ENCODE measurements at regions not wholly inside any gene's neighbourhood (a gene's known extent, or its start where the extent isn't known, plus 50 kb on each side); places are given as distances from the start of the nearest gene placed in this dataset.
"Not testable (repeated sequence)": the region's sequence is repeated elsewhere in the genome, so short reads cannot be mapped to it uniquely, and the experiment has no call there.

- H3K27ac ChIP-seq (ENCODE audit: low read depth in 1 of 2, low read length in 2 of 2): no peak overlapping the region
- TF ChIP-seq, protein P1, sequence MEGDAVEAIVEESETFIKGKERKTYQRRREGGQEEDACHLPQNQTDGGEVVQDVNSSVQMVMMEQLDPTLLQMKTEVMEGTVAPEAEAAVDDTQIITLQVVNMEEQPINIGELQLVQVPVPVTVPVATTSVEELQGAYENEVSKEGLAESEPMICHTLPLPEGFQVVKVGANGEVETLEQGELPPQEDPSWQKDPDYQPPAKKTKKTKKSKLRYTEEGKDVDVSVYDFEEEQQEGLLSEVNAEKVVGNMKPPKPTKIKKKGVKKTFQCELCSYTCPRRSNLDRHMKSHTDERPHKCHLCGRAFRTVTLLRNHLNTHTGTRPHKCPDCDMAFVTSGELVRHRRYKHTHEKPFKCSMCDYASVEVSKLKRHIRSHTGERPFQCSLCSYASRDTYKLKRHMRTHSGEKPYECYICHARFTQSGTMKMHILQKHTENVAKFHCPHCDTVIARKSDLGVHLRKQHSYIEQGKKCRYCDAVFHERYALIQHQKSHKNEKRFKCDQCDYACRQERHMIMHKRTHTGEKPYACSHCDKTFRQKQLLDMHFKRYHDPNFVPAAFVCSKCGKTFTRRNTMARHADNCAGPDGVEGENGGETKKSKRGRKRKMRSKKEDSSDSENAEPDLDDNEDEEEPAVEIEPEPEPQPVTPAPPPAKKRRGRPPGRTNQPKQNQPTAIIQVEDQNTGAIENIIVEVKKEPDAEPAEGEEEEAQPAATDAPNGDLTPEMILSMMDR (IDR thresholded peaks at IDR 0.05): no peak
- H4K20me1 ChIP-seq (ENCODE audit: insufficient read depth, low read length): no peaks in the 10 kb centered on the region
- H3K4me1 ChIP-seq (ENCODE audit: control insufficient read depth in 1 of 2, insufficient read depth in 2 of 2, low read length in 2 of 2): no peaks in the 10 kb centered on the region
- H3K9me3 ChIP-seq (replicated peaks in 1 of 2; ENCODE audit: control insufficient read depth in 1 of 2, insufficient read depth in 1 of 2, low read length in 2 of 2): peaks cover 0 to 10% of the 10 kb centered on the region in 2 donors
- Mint-ChIP-seq H3K27me3 (ENCODE audit: low read depth in 3 of 3) (peaks cover 0 to 3% (median 0%) of the 10 kb centered on the region in 3 donors), H3K4me1 (no peaks in the 10 kb centered on the region), H3K27ac (no peak overlapping the region), H3K4me3 (no peak overlapping the region), H3K9me3 (peaks cover 3 to 14% (median 9%) of the 10 kb centered on the region in 7 donors), H3K36me3 (no peaks in the 10 kb centered on the region)
- H3K79me2 ChIP-seq (ENCODE audit: insufficient read depth, low read length): no peaks in the 10 kb centered on the region
- WGBS (ENCODE audit: insufficient coverage): no CpG with 5 or more reads among the region's 3 CpGs
- no peak overlapping the region for H3K4me2 ChIP-seq (replicated peaks; ENCODE audit: extremely low read depth, low read length, poor library complexity, severe bottlenecking)
- intact Hi-C loops (cut with micrococcal nuclease): no loop called here
- no peaks in the 10 kb centered on the region for H3K27me3 ChIP-seq (ENCODE audit: control insufficient read depth in 2 of 2, insufficient read depth in 2 of 2, low read length in 2 of 2)
- no peak overlapping the region for H3K9ac ChIP-seq (ENCODE audit: insufficient read depth, low read length, poor library complexity, severe bottlenecking)
- no peak overlapping the region for H2AFZ ChIP-seq (ENCODE audit: insufficient read depth, low read depth, low read length, poor library complexity, severe bottlenecking)
- H3K36me3 ChIP-seq (replicated peaks in 1 of 2; ENCODE audit: control insufficient read depth in 1 of 2, insufficient read depth in 2 of 2, low read length in 2 of 2): no peaks in the 10 kb centered on the region
- no peak for DNase-seq
- H3K4me3 ChIP-seq (replicated peaks in 1 of 3; ENCODE audit: low read depth in 2 of 3, low read length in 3 of 3): no peak overlapping the region
Measured at GRCh38 chr3:162729686-162730085, 1233.1 kb downstream of the OTOL1 start.

- H3K9ac ChIP-seq (ENCODE audit: insufficient read depth, low read length, poor library complexity, severe bottlenecking); H3K4me2 ChIP-seq (replicated peaks; ENCODE audit: extremely low read depth, low read length, poor library complexity, severe bottlenecking); H2AFZ ChIP-seq (ENCODE audit: insufficient read depth, low read depth, low read length, poor library complexity, severe bottlenecking); H3K27ac Mint-ChIP-seq; DNase-seq; H4K20me1 ChIP-seq (ENCODE audit: insufficient read depth, low read length); H3K4me3 ChIP-seq (replicated peaks in 1 of 3; ENCODE audit: low read depth in 2 of 3, low read length in 3 of 3); intact Hi-C loops (cut with micrococcal nuclease); H3K27me3 Mint-ChIP-seq (ENCODE audit: low read depth in 3 of 3); H3K4me1 Mint-ChIP-seq; H3K4me3 Mint-ChIP-seq; H3K4me1 ChIP-seq (ENCODE audit: control insufficient read depth in 1 of 2, insufficient read depth in 2 of 2, low read length in 2 of 2); H3K36me3 ChIP-seq (replicated peaks in 1 of 2; ENCODE audit: control insufficient read depth in 1 of 2, insufficient read depth in 2 of 2, low read length in 2 of 2); H3K9me3 ChIP-seq (replicated peaks in 1 of 2; ENCODE audit: control insufficient read depth in 1 of 2, insufficient read depth in 1 of 2, low read length in 2 of 2); H3K36me3 Mint-ChIP-seq; H3K79me2 ChIP-seq (ENCODE audit: insufficient read depth, low read length); H3K27me3 ChIP-seq (ENCODE audit: control insufficient read depth in 2 of 2, insufficient read depth in 2 of 2, low read length in 2 of 2); H3K27ac ChIP-seq (ENCODE audit: low read depth in 1 of 2, low read length in 2 of 2): not testable (repeated sequence)
- WGBS (ENCODE audit: insufficient coverage): 84% methylated on average over 5 of the region's 5 CpGs
- H3K9me3 Mint-ChIP-seq: peaks cover under 1 to 14% (median 4%) of the 10 kb centered on the region in 7 donors
Measured at GRCh38 chr3:162731961-162732360, 1235.4 kb downstream of the OTOL1 start.

Data from CD14-positive monocyte (primary cell).